ENCODE measurements at regions not wholly inside any gene's neighbourhood (a gene's known extent, or its start where the extent isn't known, plus 50 kb on each side); places are given as distances from the start of the nearest gene placed in this dataset.

DNA sequence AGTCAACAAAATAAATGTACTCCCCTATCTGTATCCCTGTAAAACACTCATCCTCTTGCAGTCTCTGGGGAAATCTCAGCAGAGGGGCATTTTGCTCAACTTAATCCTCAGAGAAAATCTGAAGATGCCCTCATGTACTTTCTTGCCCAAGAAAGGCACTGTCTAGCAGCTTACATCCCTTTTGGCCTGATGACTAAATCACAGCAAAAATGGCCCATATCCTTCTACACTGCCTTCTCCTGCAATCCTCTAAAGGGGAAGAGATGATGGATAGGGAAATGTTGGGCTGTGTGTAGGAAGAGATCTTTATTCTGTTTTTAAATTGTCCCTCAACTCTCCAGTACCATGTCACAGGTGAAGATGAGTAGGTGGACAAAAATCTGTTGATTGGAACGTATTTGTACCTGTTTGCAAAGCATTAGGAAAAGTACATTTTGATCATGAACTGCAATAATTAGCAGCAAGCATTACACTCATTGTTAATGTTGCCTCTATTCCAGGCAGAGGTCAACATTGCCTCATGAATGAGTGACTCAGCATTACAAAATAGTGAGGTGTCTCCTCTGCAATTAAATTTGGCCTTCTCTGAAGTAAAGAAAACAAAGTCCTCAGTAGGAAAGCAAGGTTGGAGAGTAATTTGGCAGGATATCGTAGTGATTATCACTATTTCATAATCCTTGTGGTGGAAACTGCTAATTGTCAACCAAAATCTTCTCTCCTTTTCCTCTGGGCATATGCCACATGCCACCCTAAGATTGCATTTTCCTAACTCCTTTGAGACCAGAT lies 172.4 kb upstream of the CAND1 start:
- no peak for TF ChIP-seq POLR2A (IDR thresholded peaks at IDR 0.05)
- TF ChIP-seq, protein P1, sequence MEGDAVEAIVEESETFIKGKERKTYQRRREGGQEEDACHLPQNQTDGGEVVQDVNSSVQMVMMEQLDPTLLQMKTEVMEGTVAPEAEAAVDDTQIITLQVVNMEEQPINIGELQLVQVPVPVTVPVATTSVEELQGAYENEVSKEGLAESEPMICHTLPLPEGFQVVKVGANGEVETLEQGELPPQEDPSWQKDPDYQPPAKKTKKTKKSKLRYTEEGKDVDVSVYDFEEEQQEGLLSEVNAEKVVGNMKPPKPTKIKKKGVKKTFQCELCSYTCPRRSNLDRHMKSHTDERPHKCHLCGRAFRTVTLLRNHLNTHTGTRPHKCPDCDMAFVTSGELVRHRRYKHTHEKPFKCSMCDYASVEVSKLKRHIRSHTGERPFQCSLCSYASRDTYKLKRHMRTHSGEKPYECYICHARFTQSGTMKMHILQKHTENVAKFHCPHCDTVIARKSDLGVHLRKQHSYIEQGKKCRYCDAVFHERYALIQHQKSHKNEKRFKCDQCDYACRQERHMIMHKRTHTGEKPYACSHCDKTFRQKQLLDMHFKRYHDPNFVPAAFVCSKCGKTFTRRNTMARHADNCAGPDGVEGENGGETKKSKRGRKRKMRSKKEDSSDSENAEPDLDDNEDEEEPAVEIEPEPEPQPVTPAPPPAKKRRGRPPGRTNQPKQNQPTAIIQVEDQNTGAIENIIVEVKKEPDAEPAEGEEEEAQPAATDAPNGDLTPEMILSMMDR (IDR thresholded peaks at IDR 0.05): no peak

Data from Peyer's patch (tissue), 4 donors.